ENCODE measurements at regions not wholly inside any gene's neighbourhood (a gene's known extent, or its start where the extent isn't known, plus 50 kb on each side); places are given as distances from the start of the nearest gene placed in this dataset.

DNA sequence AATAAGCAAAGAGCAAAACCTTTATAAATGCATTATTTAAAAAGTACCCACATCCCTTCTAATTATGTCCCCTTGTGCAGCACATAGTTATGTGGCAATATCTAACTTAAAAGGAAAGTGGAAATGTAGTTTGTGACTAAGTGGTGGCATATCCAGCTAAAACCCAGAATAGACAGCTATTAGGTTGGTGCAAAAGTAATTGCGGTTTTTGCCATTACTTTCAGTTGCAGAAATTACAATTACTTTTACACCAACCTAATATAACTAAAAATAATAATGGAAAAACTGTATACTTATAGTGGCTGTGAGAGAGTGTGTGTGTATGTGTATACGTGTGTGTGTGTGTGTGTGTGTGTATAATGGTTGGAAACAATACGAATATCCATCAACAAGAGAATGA is 1108.1 kb upstream of the CNTN5 start:
- CTCF ChIA-PET: interaction anchor here (0.9 kb wide), 2 partner anchors 8 to 9 kb away, joined by 3 read pairs; no protein-coding TSS in a partner anchor

More for the DNA sequence above, 1108.1 kb upstream of the CNTN5 start:
- Histone ChIP-seq H4K91ac (ENCODE audit: insufficient read depth, low read depth, low read length) (no peak overlapping the region), H3K36me3 (ENCODE audit: control insufficient read depth, insufficient read depth, low read length) (no peaks in the 10 kb centered on the region), H2AFZ (replicated peaks; ENCODE audit: low read length, poor library complexity) (no peak overlapping the region), H2BK15ac (ENCODE audit: low read depth, low read length) (no peak overlapping the region), H3K14ac (replicated peaks; ENCODE audit: low read depth, low read length) (no peak overlapping the region), H3K4me1 (ENCODE audit: control insufficient read depth, insufficient read depth, low read length) (no peaks in the 10 kb centered on the region), H3K27me3 (ENCODE audit: control insufficient read depth, insufficient read depth, low read length) (no peaks in the 10 kb centered on the region), H3K9me3 (ENCODE audit: control insufficient read depth, insufficient read depth, low read length) (no peaks in the 10 kb centered on the region), H3K79me1 (ENCODE audit: low read depth in 1 of 2, low read length in 2 of 2) (no peaks in the 10 kb centered on the region), H2BK120ac (ENCODE audit: low read depth, low read length) (no peak overlapping the region), H3K18ac (ENCODE audit: low read depth, low read length) (no peak overlapping the region), H4K20me1 (ENCODE audit: insufficient read depth, low read length) (no peaks in the 10 kb centered on the region), H3K56ac (ENCODE audit: extremely low read depth, insufficient read depth, low read length) (no peak overlapping the region), H2BK5ac (ENCODE audit: low read depth, low read length, poor library complexity, severe bottlenecking) (no peak overlapping the region), H3K4ac (ENCODE audit: low read depth, low read length) (no peak overlapping the region), H3K9ac (ENCODE audit: low read depth, low read length) (no peak overlapping the region), H4K5ac (ENCODE audit: low read depth, low read length) (no peak overlapping the region), H3K27ac (ENCODE audit: insufficient read depth, low read length) (no peak overlapping the region), H3K4me2 (ENCODE audit: low read depth, low read length) (no peak overlapping the region), H3K4me3 (ENCODE audit: insufficient read depth, low read depth, low read length) (no peak overlapping the region), H2AK9ac (replicated peaks; ENCODE audit: low read depth, low read length, poor library complexity) (no peak overlapping the region), H3K9me1 (ENCODE audit: insufficient read depth, low read length) (no peaks in the 10 kb centered on the region), H3K23ac (ENCODE audit: low read depth, low read length) (no peak overlapping the region), H2BK20ac (ENCODE audit: low read depth, low read length) (no peak overlapping the region), H2AK5ac (ENCODE audit: low read depth, low read length) (no peak overlapping the region), H4K8ac (ENCODE audit: low read depth in 2 of 2, low read length in 2 of 2) (no peak overlapping the region)
- no peak for ATAC-seq (ENCODE audit: low read depth)
- POLR2A ChIA-PET (ENCODE audit: unreplicated experiment): no interaction called here
- intact Hi-C loops (cut with micrococcal nuclease): loop anchor here (10.0 kb wide), 1 partner anchor 222 kb away; no protein-coding TSS in a partner anchor
- no TSS peak for BruUV-seq (replicated peaks)
- dilution Hi-C loops (cut with HindIII; ENCODE audit: low sequenced_read_pairs, unreplicated experiment): no loop called here
- TF ChIP-seq POLR2A (IDR thresholded peaks at IDR 0.05; ENCODE audit: low read depth, low read length): no peak
- no peak for TF ChIP-seq CEBPB (IDR thresholded peaks at IDR 0.05; ENCODE audit: low read depth, low read length)
- TF ChIP-seq RCOR1 (IDR thresholded peaks at IDR 0.05; ENCODE audit: insufficient replicate concordance, low read length): no peak
- no peak for TF ChIP-seq RFX5 (IDR thresholded peaks at IDR 0.05; ENCODE audit: low read depth, low read length)
- no peak for TF ChIP-seq MAZ (IDR thresholded peaks at IDR 0.05; ENCODE audit: borderline replicate concordance, low read depth, low read length)
- no peak for TF ChIP-seq BHLHE40 (IDR thresholded peaks at IDR 0.05; ENCODE audit: low read depth, low read length)
- TF ChIP-seq NFE2L2 (IDR thresholded peaks at IDR 0.05; ENCODE audit: low read depth, low read length): no peak
- TF ChIP-seq MXI1 (IDR thresholded peaks at IDR 0.05; ENCODE audit: borderline replicate concordance, low read depth, low read length): no peak
- TF ChIP-seq CHD1 (IDR thresholded peaks at IDR 0.05; ENCODE audit: low read depth, low read length): no peak
- TF ChIP-seq RAD21 (IDR thresholded peaks at IDR 0.05; ENCODE audit: low read length): no peak
- TF ChIP-seq CTCF (conservative IDR thresholded peaks at IDR 0.05; ENCODE audit: low read depth, low read length): no peak
- no peak for TF ChIP-seq SMC3 (IDR thresholded peaks at IDR 0.05; ENCODE audit: low read depth, low read length)
- TF ChIP-seq FOS (IDR thresholded peaks at IDR 0.05; ENCODE audit: low read depth, low read length): no peak
- no peak for TF ChIP-seq MAFK (IDR thresholded peaks at IDR 0.05; ENCODE audit: low read depth, low read length)
- TF ChIP-seq USF2 (IDR thresholded peaks at IDR 0.05; ENCODE audit: low read depth, low read length): no peak
- TF ChIP-seq ELK1 (IDR thresholded peaks at IDR 0.05; ENCODE audit: borderline replicate concordance, low read depth, low read length): no peak
- no CpG with 5 or more reads among the region's 3 CpGs for WGBS, 2 experiments (ENCODE audit: extremely low coverage in 2 of 2, insufficient read length in 1 of 2)
- in situ Hi-C loops (cut with MboI; ENCODE audit: low sequenced_read_pairs): no loop called here
- no peak for DNase-seq

Measured in IMR-90 (cell line).